H9 (cell line): ENCODE measurements at regions not wholly inside any gene's neighbourhood (a gene's known extent, or its start where the extent isn't known, plus 50 kb on each side); places are given as distances from the start of the nearest gene placed in this dataset.

Source experiments
- DNase-seq: peaks from one replicate; pipeline ENCODE4 v3.0.0-alpha.2; 2017
- H2AFZ ChIP-seq: one replicate; pipeline ENCODE4 v1.6.1; 2013; ENCODE audit warnings: mild to moderate bottlenecking, low read length, control low read depth, moderate library complexity
- H2AK5ac ChIP-seq: 2 replicates; pipeline ENCODE4 v1.6.1; 2013; ENCODE audit warnings: low read length, control low read depth, mixed read lengths; ENCODE audit not compliant: insufficient read length
- H2BK120ac ChIP-seq: one replicate; pipeline ENCODE4 v1.6.1; 2013; ENCODE audit warnings: low read depth, mild to moderate bottlenecking, low read length, control low read depth, inconsistent platforms; ENCODE audit not compliant: poor library complexity, severe bottlenecking
- H2BK12ac ChIP-seq: 2 replicates; pipeline ENCODE4 v1.6.1; 2013; ENCODE audit warnings: low read length, control low read depth, mixed read lengths, low read depth; ENCODE audit not compliant: insufficient read length
- H2BK15ac ChIP-seq: 2 replicates; pipeline ENCODE4 v1.6.1; 2013; ENCODE audit warnings: low read depth, low read length, control low read depth
- H2BK20ac ChIP-seq: one replicate; pipeline ENCODE4 v1.6.1; 2013; ENCODE audit warnings: low read depth, mild to moderate bottlenecking, low read length, control low read depth, inconsistent platforms; ENCODE audit not compliant: poor library complexity, severe bottlenecking
- H2BK5ac ChIP-seq: 2 replicates; pipeline ENCODE4 v1.6.1; 2013; ENCODE audit warnings: low read length, control low read depth, mixed read lengths; ENCODE audit not compliant: insufficient read length
- H3K14ac ChIP-seq: 2 replicates; pipeline ENCODE4 v1.6.1; 2013; ENCODE audit warnings: low read length, control low read depth; ENCODE audit not compliant: insufficient read depth
- H3K18ac ChIP-seq: 2 replicates; pipeline ENCODE4 v1.6.1; 2013; ENCODE audit warnings: low read depth, mild to moderate bottlenecking, mixed read lengths, low read length, control low read depth; ENCODE audit not compliant: insufficient read length
- H3K23ac ChIP-seq: 2 replicates; pipeline ENCODE4 v1.6.1; 2013; ENCODE audit warnings: low read length, control low read depth, mixed read lengths, low read depth; ENCODE audit not compliant: insufficient read length
- H3K23me2 ChIP-seq: 2 replicates; pipeline ENCODE4 v1.6.1; 2013; ENCODE audit warnings: low read depth, mild to moderate bottlenecking, mixed read lengths, low read length, control low read depth; ENCODE audit not compliant: insufficient read length, poor library complexity, severe bottlenecking
- H3K27ac ChIP-seq: 2 replicates; pipeline ENCODE4 v1.5.1; 2013; ENCODE audit warnings: low read length, control low read depth, mixed read lengths, low read depth; ENCODE audit not compliant: insufficient read length
- H3K27me3 ChIP-seq: 2 replicates; pipeline ENCODE4 v1.6.1; 2013; ENCODE audit warnings: low read length, control low read depth, inconsistent platforms; ENCODE audit not compliant: insufficient read depth
- H3K4ac ChIP-seq: 2 replicates; pipeline ENCODE4 v1.6.1; 2013; ENCODE audit warnings: low read depth, mild to moderate bottlenecking, control low read depth, inconsistent platforms, low read length, moderate library complexity
- H3K4me1 ChIP-seq: 2 replicates; pipeline ENCODE4 v1.6.1; 2013; ENCODE audit warnings: low read length, control low read depth, inconsistent platforms; ENCODE audit not compliant: insufficient read depth
- H3K4me2 ChIP-seq: 2 replicates; pipeline ENCODE4 v1.6.1; 2013; ENCODE audit warnings: low read length, control low read depth, mixed read lengths; ENCODE audit not compliant: insufficient read length, insufficient read depth
- H3K56ac ChIP-seq: 2 replicates; pipeline ENCODE4 v1.6.1; 2013; ENCODE audit warnings: low read depth, mild to moderate bottlenecking, mixed read lengths, low read length, control low read depth; ENCODE audit not compliant: insufficient read length
- H3K79me1 ChIP-seq: 2 replicates; pipeline ENCODE4 v1.6.1; 2013; ENCODE audit warnings: low read depth, mild to moderate bottlenecking, moderate library complexity, low read length, control low read depth, inconsistent platforms; ENCODE audit not compliant: insufficient read depth, poor library complexity, severe bottlenecking
- H3K79me2 ChIP-seq: 2 replicates; pipeline ENCODE4 v1.6.1; 2013; ENCODE audit warnings: low read length, control low read depth, inconsistent platforms; ENCODE audit not compliant: insufficient read depth
- H3K9ac ChIP-seq: 2 replicates; pipeline ENCODE4 v1.6.1; 2013; ENCODE audit warnings: low read length, control low read depth, mixed read lengths; ENCODE audit not compliant: insufficient read length; ENCODE audit errors: extremely low read depth
- H3K9me3 ChIP-seq: one replicate; pipeline ENCODE4 v1.6.1; 2013; ENCODE audit warnings: low read depth, low read length, inconsistent platforms; ENCODE audit not compliant: control insufficient read depth
- H3T11ph ChIP-seq: one replicate; pipeline ENCODE4 v1.6.1; 2013; ENCODE audit warnings: mild to moderate bottlenecking, low read length, control low read depth, inconsistent platforms
- H4K20me1 ChIP-seq: one replicate; pipeline ENCODE4 v1.6.1; 2013; ENCODE audit not compliant: control insufficient read depth, insufficient read length, insufficient read depth
- H4K5ac ChIP-seq: 2 replicates; pipeline ENCODE4 v1.6.1; 2013; ENCODE audit warnings: low read depth, mild to moderate bottlenecking, mixed read lengths, low read length, control low read depth; ENCODE audit not compliant: insufficient read length
- H4K8ac ChIP-seq: replicated peaks from 2 replicates; pipeline ENCODE4 v1.6.1; 2013; ENCODE audit warnings: low read length, control low read depth, mixed read lengths, low read depth; ENCODE audit not compliant: insufficient read length
- H4K91ac ChIP-seq: 2 replicates; pipeline ENCODE4 v1.6.1; 2013; ENCODE audit warnings: low read depth, mild to moderate bottlenecking, moderate library complexity, mixed read lengths, low read length, control low read depth; ENCODE audit not compliant: insufficient read length
- H3K27ac Mint-ChIP-seq, 3 experiments: 2 replicates in 2 of 3; 3 replicates in 1 of 3; pipeline ENCODE4 v1.8.0; 2020 to 2021; ENCODE audit warnings: mixed read lengths in 3 of 3, mild to moderate bottlenecking in 1 of 3, moderate library complexity in 1 of 3
- H3K27me3 Mint-ChIP-seq: 2 replicates; pipeline ENCODE4 v1.8.0; 2021; ENCODE audit warnings: low read depth, mild to moderate bottlenecking, moderate library complexity, mixed read lengths
- H3K36me3 Mint-ChIP-seq, 3 experiments: 2 replicates in 2 of 3; 3 replicates in 1 of 3; pipeline ENCODE4 v1.8.0; 2020 to 2021; ENCODE audit warnings: low read depth in 3 of 3, mixed read lengths in 3 of 3; ENCODE audit not compliant: insufficient read depth in 1 of 3
- H3K4me1 Mint-ChIP-seq, 2 experiments: 2 replicates each; pipeline ENCODE4 v1.8.0; 2020; ENCODE audit warnings: mixed read lengths in 2 of 2
- H3K4me3 Mint-ChIP-seq, 2 experiments: 2 replicates in 1 of 2; 3 replicates in 1 of 2; pipeline ENCODE4 v1.8.0; 2020 to 2021; ENCODE audit warnings: mild to moderate bottlenecking in 2 of 2, mixed read lengths in 2 of 2, moderate library complexity in 1 of 2
- H3K9me3 Mint-ChIP-seq, 2 experiments: 2 replicates in 1 of 2; 3 replicates in 1 of 2; pipeline ENCODE4 v1.8.0; 2020; ENCODE audit warnings: mild to moderate bottlenecking in 2 of 2, mixed read lengths in 2 of 2, moderate library complexity in 1 of 2
- WGBS: extraction: QIAGEN DNeasy Blood & Tissue Kit; methylation state at CpG from one replicate; pipeline ENCODE4 v1.1.7; 2013; ENCODE audit warnings: missing lambda C conversion rate, low lambda C conversion rate, mixed read lengths; ENCODE audit not compliant: insufficient read length; ENCODE audit errors: extremely low coverage; 5-methylcytosine and 5-hydroxymethylcytosine counted together
- TF ChIP-seq, protein P1 (sequence below): fragments of 200-600 bp; sonication (generic); conservative IDR thresholded peaks from 3 replicates; pipeline ENCODE4 v1.8.0; 2021; ENCODE audit warnings: antibody characterized with exemption, mild to moderate bottlenecking

DNA sequence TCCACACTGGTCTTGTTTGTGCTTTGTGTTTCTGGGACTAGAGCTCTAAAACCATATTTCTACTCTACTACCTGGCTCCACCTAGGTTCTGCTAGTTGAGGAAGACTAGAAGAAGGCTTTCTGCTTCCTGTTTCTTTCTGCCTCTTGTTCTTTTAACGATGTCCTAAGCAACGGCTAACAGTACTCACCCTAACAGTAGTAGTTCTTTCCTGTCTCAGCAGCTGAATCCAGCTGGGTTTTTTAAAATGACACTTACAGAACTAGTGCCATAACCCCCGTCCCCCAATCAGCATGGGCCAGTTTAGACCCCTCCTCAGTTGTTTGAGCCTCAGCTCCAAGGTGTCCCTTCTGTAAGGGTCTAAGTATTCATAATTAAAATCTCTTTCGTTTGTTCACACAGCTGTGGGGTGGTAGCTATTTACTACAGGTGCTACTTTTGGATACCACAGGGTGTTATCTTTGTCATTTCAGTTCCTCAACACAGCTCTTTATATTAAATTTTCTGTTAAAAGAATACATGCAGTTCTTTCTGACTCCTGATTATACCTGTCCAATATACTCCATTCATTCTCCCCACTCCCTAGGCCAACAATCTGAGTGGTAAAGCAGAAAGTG is 790.2 kb downstream of the DHX35 start:
- Histone ChIP-seq H3K4me2 (no peak overlapping the region), H4K5ac (no peak overlapping the region), H2BK12ac (no peak overlapping the region), H4K8ac (no peak overlapping the region), H3K4ac (no peak overlapping the region), H2BK5ac (no peak overlapping the region), H2AK5ac (no peak overlapping the region), H3K27ac (no peak overlapping the region), H3T11ph (no peak overlapping the region), H3K14ac (no peak overlapping the region), H3K23me2 (no peaks in the 10 kb centered on the region), H3K79me1 (no peaks in the 10 kb centered on the region), H4K91ac (no peak overlapping the region), H2AFZ (no peak overlapping the region), H2BK15ac (no peak overlapping the region), H3K27me3 (no peaks in the 10 kb centered on the region), H3K9me3 (no peaks in the 10 kb centered on the region), H4K20me1 (no peaks in the 10 kb centered on the region), H3K56ac (no peak overlapping the region), H3K18ac (no peak overlapping the region), H2BK120ac (no peak overlapping the region), H3K23ac (no peak overlapping the region), H3K9ac (no peak overlapping the region), H3K79me2 (no peaks in the 10 kb centered on the region), H2BK20ac (no peak overlapping the region), H3K4me1 (no peaks in the 10 kb centered on the region)
- H3K4me1 Mint-ChIP-seq, result no peaks in the 10 kb centered on the region
- H3K27me3 Mint-ChIP-seq, result no peaks in the 10 kb centered on the region
- TF ChIP-seq, protein P1, sequence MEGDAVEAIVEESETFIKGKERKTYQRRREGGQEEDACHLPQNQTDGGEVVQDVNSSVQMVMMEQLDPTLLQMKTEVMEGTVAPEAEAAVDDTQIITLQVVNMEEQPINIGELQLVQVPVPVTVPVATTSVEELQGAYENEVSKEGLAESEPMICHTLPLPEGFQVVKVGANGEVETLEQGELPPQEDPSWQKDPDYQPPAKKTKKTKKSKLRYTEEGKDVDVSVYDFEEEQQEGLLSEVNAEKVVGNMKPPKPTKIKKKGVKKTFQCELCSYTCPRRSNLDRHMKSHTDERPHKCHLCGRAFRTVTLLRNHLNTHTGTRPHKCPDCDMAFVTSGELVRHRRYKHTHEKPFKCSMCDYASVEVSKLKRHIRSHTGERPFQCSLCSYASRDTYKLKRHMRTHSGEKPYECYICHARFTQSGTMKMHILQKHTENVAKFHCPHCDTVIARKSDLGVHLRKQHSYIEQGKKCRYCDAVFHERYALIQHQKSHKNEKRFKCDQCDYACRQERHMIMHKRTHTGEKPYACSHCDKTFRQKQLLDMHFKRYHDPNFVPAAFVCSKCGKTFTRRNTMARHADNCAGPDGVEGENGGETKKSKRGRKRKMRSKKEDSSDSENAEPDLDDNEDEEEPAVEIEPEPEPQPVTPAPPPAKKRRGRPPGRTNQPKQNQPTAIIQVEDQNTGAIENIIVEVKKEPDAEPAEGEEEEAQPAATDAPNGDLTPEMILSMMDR, result no peak
- peaks cover 0 to 2% (median 0%) of the 10 kb centered on the region in 3 experiments; a peak in 3 of 7 replicates for H3K36me3 Mint-ChIP-seq
- no peak overlapping the region; a peak in 1 of 7 replicates for H3K27ac Mint-ChIP-seq
- WGBS, result no CpG with 5 or more reads among the region's 4 CpGs
- no peak for DNase-seq
- no peak overlapping the region for H3K4me3 Mint-ChIP-seq
- peaks cover 10% of the 10 kb centered on the region in 2 experiments; a peak in 4 of 5 replicates for H3K9me3 Mint-ChIP-seq
